Breast epithelium (tissue), 3 donors: ENCODE measurements at regions not wholly inside any gene's neighbourhood (a gene's known extent, or its start where the extent isn't known, plus 50 kb on each side); places are given as distances from the start of the nearest gene placed in this dataset.

ENCODE experiments used
- CTCF ChIP-seq, 3 donors: fragments of 450-650 bp; IDR thresholded peaks; one replicate each; pipeline ENCODE4 v1.5.1; 2016 to 2017; ENCODE audit warnings: antibody characterized with exemption in 3 of 3, mild to moderate bottlenecking in 3 of 3, moderate library complexity in 3 of 3
- POLR2A ChIP-seq: fragments of 450-650 bp; IDR thresholded peaks from one replicate; pipeline ENCODE4 v1.6.1; 2016; ENCODE audit warnings: antibody characterized with exemption, mild to moderate bottlenecking, moderate library complexity
- POLR2AphosphoS5 ChIP-seq, 3 donors: sonication (generic); formaldehyde crosslinking; IDR thresholded peaks; one replicate each; pipeline ENCODE4 v1.6.1; 2017; ENCODE audit warnings: antibody characterized with exemption in 3 of 3

- no peak for TF ChIP-seq CTCF (IDR thresholded peaks at IDR 0.05)
- no peak for TF ChIP-seq POLR2A
- no peak for TF ChIP-seq POLR2AphosphoS5 (IDR thresholded peaks at IDR 0.05)
Measured at GRCh38 chr1:219269171-219269570, 95.5 kb downstream of the LYPLAL1 start.
